ENCODE measurements at regions not wholly inside any gene's neighbourhood (a gene's known extent, or its start where the extent isn't known, plus 50 kb on each side); places are given as distances from the start of the nearest gene placed in this dataset.

DNA sequence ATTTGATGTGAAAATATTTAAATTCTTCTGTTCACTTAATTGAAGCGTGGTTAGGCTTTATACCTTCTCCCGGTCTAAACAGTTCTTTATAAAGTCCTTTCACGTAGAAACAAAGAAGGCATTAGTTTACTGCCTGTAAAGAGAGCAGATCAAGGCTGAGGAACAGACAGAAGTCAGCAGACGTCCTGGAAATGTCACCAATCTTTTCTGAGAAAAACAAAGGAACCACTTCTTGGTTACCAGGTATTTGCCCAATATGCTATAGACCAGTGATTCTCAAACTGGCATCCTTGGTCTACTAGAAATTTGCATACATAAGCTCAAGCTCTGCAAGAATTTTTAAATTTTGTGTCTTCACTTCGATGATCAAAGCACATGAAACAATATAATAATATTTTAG is 89.2 kb upstream of the STK17B start:
- no peak overlapping the region for H3K14ac ChIP-seq (ENCODE audit: insufficient read depth, low read length)
- H4K8ac ChIP-seq (replicated peaks; ENCODE audit: insufficient read length, low read depth, low read length): no peak overlapping the region
- no peak for DNase-seq
- H3K23ac ChIP-seq (ENCODE audit: insufficient read length, low read depth, low read length): no peak overlapping the region
- Mint-ChIP-seq H3K4me3 (no peak overlapping the region), H3K9me3 (no peaks in the 10 kb centered on the region), H3K36me3 (ENCODE audit: insufficient read depth in 1 of 3, low read depth in 3 of 3) (no peaks in the 10 kb centered on the region), H3K27me3 (ENCODE audit: low read depth) (no peaks in the 10 kb centered on the region), H3K4me1 (peaks cover 8 to 9% of the 10 kb centered on the region in 2 experiments), H3K27ac (no peak overlapping the region)
- no peak overlapping the region for H3K27ac ChIP-seq (ENCODE audit: insufficient read length, low read depth, low read length)
- no peaks in the 10 kb centered on the region for H3K79me2 ChIP-seq (ENCODE audit: insufficient read depth, low read length)
- H3K9ac ChIP-seq (ENCODE audit: extremely low read depth, insufficient read length, low read length): no peak overlapping the region
- H3T11ph ChIP-seq (ENCODE audit: low read length): no peak overlapping the region
- H2BK5ac ChIP-seq (ENCODE audit: insufficient read length, low read length): no peak overlapping the region
- WGBS (ENCODE audit: extremely low coverage, insufficient read length, low lambda C conversion rate): no CpG with 5 or more reads among the region's 5 CpGs
- no peak overlapping the region for H2BK20ac ChIP-seq (ENCODE audit: low read depth, low read length, poor library complexity, severe bottlenecking)
- no peaks in the 10 kb centered on the region for H3K9me3 ChIP-seq (ENCODE audit: control insufficient read depth, low read depth, low read length)
- no peak overlapping the region for H3K18ac ChIP-seq (ENCODE audit: insufficient read length, low read depth, low read length)
- H3K56ac ChIP-seq (ENCODE audit: insufficient read length, low read depth, low read length): no peak overlapping the region
- H2AK5ac ChIP-seq (ENCODE audit: insufficient read length, low read length): no peak overlapping the region
- no peak overlapping the region for H2AFZ ChIP-seq (ENCODE audit: low read length)
- H2BK12ac ChIP-seq (ENCODE audit: insufficient read length, low read depth, low read length): no peak overlapping the region
- no peak overlapping the region for H2BK15ac ChIP-seq (ENCODE audit: low read depth, low read length)
- no peaks in the 10 kb centered on the region for H3K79me1 ChIP-seq (ENCODE audit: insufficient read depth, low read depth, low read length, poor library complexity, severe bottlenecking)
- H4K20me1 ChIP-seq (ENCODE audit: control insufficient read depth, insufficient read depth, insufficient read length): no peaks in the 10 kb centered on the region
- H4K91ac ChIP-seq (ENCODE audit: insufficient read length, low read depth, low read length): no peak overlapping the region
- H3K4me1 ChIP-seq (ENCODE audit: insufficient read depth, low read length): no peaks in the 10 kb centered on the region
- H2BK120ac ChIP-seq (ENCODE audit: low read depth, low read length, poor library complexity, severe bottlenecking): no peak overlapping the region
- H3K23me2 ChIP-seq (ENCODE audit: insufficient read length, low read depth, low read length, poor library complexity, severe bottlenecking): no peaks in the 10 kb centered on the region
- H4K5ac ChIP-seq (ENCODE audit: insufficient read length, low read depth, low read length): no peak overlapping the region
- H3K4me2 ChIP-seq (ENCODE audit: insufficient read depth, insufficient read length, low read length): no peak overlapping the region
- TF ChIP-seq, protein P1, sequence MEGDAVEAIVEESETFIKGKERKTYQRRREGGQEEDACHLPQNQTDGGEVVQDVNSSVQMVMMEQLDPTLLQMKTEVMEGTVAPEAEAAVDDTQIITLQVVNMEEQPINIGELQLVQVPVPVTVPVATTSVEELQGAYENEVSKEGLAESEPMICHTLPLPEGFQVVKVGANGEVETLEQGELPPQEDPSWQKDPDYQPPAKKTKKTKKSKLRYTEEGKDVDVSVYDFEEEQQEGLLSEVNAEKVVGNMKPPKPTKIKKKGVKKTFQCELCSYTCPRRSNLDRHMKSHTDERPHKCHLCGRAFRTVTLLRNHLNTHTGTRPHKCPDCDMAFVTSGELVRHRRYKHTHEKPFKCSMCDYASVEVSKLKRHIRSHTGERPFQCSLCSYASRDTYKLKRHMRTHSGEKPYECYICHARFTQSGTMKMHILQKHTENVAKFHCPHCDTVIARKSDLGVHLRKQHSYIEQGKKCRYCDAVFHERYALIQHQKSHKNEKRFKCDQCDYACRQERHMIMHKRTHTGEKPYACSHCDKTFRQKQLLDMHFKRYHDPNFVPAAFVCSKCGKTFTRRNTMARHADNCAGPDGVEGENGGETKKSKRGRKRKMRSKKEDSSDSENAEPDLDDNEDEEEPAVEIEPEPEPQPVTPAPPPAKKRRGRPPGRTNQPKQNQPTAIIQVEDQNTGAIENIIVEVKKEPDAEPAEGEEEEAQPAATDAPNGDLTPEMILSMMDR (conservative IDR thresholded peaks at IDR 0.05): no peak
- no peak overlapping the region for H3K4ac ChIP-seq (ENCODE audit: low read depth, low read length)
- no peaks in the 10 kb centered on the region for H3K27me3 ChIP-seq (ENCODE audit: insufficient read depth, low read length)

Data from H9 (cell line).